HG03095 (cell line): ENCODE measurements at regions not wholly inside any gene's neighbourhood (a gene's known extent, or its start where the extent isn't known, plus 50 kb on each side); places are given as distances from the start of the nearest gene placed in this dataset.

Experiments
- ATAC-seq: cut with Tn5 transposase; IDR thresholded peaks from one replicate; pipeline ENCODE4 v1.9.1; 2021; ENCODE audit warnings: moderate library complexity; ENCODE audit not compliant: unreplicated experiment

DNA sequence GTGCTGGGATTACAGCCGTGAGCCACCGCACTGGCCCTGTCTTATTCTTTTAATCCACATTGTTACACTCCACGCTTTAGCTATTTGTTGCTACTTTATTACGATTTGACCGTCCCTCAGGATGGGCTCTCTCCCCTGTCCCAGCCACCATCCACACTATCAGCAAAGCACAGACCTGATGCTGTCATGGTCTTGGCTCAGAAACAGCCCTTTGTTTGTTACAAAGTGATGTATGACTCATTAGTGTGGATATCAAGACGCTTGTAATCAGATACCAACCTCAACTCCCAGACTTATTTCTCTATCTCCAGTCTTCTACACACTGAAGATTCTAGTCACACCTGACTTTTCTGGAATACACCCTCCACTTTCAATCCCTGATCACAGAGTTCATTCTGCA, 84.6 kb upstream of the FREM2 start:
- no peak for ATAC-seq

DNA sequence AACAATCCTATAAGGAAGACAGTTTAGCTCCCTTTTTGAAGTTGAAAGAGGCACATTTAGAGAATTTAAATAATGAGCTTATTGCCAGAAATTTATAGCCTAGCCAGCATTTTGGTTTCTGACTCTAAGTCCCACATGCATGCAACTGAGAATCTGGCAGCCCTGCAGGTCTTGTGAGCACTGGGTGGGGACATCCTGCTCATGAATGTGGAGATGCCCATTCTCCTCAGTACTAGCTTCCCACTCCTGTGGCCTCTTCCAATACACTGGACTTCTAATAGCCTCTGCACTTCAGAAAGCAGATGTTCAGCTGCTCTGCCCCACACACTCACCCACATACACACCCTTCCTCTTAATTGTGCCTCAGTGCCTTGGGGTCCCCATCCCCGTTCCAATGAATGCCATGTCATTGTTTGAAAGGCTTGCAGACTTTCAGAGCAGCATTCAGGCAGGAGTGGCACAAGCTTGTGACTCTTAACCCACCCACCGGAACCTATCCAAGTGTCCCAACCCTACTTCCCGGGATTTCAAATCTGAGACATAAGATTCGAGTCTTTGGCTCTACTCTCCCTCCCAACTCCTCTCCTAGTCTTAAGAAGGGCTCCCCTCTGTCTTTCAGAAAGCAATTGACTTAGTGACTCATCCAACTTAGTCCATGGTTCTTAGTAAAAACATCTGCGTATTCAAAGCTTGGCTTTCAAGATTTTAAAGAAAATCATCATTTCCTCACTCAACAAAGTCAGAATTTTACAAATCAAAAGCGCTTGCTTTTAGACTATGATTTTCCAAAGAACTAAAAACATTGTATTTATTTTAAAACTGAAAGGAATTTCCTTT, 80.0 kb upstream of the FREM2 start:
- ATAC-seq: no peak

DNA sequence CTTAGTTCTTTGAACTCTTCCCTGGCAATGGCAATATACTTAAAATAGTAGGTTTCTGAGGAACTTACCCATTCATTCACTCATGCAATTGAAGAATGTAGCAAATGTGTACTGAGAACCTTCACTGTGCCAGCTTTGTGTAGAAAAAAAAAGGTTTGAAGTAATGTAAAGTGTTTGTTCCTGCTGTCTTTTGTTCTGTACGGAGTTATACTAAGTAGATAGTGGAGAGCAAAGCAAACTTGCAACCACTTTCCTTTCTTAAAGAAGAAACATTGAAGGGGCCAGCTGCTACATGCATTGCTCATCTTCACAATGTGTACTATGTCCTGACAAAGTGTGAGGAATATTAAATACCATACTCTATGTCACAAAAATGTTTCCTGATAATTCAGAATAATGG, 68.9 kb upstream of the FREM2 start:
- ATAC-seq: no peak

DNA sequence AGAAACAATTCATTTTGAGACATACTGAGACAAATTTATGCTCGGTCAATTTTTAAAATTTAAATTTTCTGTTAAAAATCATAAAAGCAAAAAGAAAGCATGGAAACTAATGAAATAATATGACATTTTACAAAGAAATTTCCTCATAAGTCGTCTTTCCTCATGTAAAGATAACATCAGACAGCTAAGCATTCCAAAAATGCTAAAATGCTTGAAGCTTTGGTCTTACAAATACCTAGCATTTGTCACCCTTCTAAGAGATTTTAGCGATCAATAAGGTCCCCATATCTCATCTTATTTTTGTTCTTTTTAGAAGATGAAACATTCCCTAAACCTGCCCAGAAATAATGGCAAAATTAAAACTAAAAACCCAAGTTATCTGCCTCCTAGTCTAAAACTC, 68.5 kb upstream of the FREM2 start:
- ATAC-seq: no peak

DNA sequence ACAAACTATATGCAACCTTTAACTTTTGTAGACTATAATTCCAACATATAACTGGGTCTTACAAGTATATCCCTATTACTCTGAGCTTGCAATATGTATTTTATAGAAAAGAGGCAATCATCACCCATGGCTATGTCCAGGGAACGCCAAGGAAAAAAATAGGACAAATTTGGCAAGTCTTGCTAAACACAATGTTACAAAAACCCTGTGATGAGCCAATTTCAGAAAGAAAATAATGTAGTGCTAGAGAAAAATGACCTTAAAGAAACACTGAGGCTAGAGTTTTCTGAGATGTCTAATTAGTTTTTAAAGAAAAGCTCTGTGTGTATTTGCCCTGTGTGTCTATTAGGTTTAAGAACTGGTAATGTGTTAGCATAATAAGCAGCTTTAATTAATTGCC, 68.0 kb upstream of the FREM2 start:
- ATAC-seq: no peak

DNA sequence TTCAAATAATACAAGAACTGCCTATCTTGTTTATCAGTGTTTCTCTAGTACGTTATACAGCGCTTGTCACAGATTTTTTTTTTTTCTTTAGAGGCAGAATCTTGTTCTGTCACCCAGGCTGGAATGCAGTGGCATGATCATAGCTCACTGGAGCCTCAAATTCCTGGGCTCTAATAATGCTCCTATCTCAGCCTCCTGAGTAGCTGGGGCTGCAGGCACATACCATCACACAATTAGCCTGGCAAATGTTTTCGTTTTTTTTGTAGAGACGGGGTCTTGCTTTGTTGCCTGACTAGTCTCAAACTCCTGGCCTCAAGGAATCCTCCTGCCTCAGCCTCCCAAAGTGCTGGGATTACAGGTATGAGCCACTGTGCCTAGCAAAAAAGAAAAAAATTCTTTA, 66.0 kb upstream of the FREM2 start:
- no peak for ATAC-seq

DNA sequence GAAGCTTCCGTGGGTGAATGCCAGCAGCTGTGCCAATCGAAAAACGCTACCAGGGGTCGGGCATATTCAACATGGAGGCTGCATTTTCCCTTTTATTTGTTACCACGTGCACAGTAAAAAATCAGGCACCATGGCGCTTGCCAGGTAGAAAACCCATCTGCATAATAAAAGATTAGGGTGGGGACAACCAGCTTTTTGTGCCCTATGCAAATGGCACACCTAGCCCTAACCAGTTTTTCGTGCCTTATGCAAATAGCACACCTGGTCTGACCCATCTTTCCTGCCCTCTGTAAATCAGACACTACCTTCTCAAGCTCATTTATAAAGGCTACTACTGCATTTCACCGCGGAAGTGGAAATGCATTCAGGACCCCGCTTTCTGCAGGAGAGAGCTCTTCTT, 62.1 kb upstream of the FREM2 start:
- ATAC-seq: no peak

DNA sequence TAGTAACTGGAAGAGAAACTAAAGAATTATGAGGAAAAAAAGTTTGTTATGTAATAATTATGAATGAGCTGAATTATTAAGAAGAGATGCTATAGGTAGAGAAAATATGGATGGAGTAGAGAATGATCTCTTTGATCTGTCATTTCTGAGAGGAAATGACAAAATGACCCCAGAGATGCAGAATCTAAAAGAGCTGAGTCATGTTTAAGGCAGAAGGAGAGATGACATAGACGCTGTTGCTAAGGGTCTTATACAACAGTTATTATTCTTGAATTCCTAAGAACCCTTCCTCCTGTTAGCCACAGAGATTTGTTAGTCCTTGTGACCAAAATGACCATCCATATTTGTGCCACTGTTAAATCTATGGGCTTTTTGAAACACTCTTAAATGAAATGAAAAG, 58.3 kb upstream of the FREM2 start:
- no peak for ATAC-seq

DNA sequence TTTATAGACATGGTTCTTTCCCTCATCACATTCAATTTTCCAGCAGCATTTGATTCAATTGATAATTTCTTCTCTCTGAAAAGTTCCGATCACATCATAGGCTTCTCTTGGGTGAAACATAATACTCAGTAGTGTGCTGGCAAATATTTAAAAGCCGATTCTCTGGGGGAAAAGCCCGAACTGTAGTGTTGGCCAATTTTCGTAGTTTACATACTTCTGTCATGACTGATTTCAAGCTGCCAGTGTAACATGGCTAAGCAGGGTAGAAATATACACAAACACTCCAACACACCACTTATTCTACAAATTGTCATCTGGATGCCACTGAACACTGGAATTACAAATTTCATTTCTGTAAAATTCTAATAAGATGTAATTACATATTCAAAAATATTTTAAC, 56.1 kb upstream of the FREM2 start:
- ATAC-seq: no peak

DNA sequence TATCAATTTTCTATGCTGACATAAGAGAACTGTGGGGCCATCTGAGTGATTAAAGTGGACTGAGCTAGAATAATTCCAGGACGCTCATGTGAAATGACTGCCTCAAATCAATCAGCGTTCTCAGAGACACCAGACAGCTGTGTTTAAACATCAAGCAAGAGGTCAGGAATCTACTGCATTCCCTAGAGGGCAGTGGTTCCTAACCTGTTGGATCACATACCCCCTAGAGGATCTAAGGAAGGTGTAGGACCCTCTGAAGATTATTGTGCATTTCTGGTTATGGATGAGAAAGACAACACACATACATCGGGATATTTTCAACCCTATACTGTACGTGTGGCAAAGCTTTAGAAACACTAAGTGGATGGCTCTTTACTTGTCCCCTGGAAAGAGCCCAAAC, 51.8 kb upstream of the FREM2 start:
- ATAC-seq: no peak

DNA sequence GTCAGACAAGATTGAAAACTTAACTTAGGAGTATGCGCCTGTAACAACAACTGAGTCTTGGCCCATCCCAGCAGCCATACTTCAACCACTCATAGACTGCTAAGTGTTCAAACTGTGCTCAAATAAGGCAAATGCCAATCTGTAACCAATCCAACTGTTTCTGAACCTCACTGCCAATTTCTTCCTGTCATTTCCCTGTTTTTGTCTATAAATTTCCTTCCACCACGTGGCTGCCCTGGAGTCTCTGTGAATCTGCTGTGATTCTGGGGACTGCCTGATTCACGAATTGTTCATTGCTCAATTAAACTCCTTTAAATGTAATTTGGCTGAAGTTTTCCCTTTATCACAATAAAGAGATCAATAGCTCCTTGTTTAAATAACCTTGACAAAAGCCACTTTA, 50.8 kb upstream of the FREM2 start:
- no peak for ATAC-seq

DNA sequence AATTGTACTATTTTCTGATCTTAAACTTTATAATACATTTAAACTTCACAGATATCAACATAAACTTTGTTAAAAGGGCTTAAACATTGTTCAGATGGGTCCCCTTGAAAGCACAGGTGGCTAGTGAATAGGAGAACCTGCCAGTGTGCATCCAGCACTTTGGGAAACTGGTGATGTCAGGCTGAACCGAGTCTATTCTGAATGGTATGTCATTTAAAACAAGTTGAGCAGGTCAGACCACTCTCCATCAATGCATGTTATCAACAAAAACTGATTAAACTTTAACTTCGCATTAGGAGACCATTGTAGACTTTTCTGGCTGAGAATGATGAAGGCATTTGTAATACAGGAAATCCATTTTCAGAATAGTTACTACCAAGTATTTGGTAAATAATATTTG, 50.1 kb upstream of the FREM2 start:
- no peak for ATAC-seq
